ENCODE measurements at regions not wholly inside any gene's neighbourhood (a gene's known extent, or its start where the extent isn't known, plus 50 kb on each side); places are given as distances from the start of the nearest gene placed in this dataset.

GRCh38 chr1:18015719-18016118 is 91.9 kb upstream of the IGSF21 start:
- no peak for DNase-seq (ENCODE audit: low spot score)

- no peak for DNase-seq (ENCODE audit: low spot score)
These were observed 89.2 kb upstream of the IGSF21 start for GRCh38 chr1:18018366-18018765.

GRCh38 chr1:18020021-18020817 is 87.4 kb upstream of the IGSF21 start:
- no peak for DNase-seq (ENCODE audit: low spot score)

- no peak for DNase-seq (ENCODE audit: low spot score)
These were observed 86.4 kb upstream of the IGSF21 start for GRCh38 chr1:18021242-18021641.

GRCh38 chr1:18032172-18032859 is 75.3 kb upstream of the IGSF21 start:
- no peak for DNase-seq (ENCODE audit: low spot score)

- no peak for DNase-seq (ENCODE audit: low spot score)
These were observed 72.5 kb upstream of the IGSF21 start for GRCh38 chr1:18035145-18035544.

- DNase-seq (ENCODE audit: low spot score): no peak
These were observed 69.9 kb upstream of the IGSF21 start for GRCh38 chr1:18037651-18038050.

- DNase-seq (ENCODE audit: low spot score): no peak
These were observed 69.5 kb upstream of the IGSF21 start for GRCh38 chr1:18038051-18038450.

- DNase-seq (ENCODE audit: low spot score): no peak
These were observed 68.5 kb upstream of the IGSF21 start for GRCh38 chr1:18039102-18039501.

GRCh38 chr1:18041102-18041501 is 66.5 kb upstream of the IGSF21 start:
- DNase-seq (ENCODE audit: low spot score): no peak

GRCh38 chr1:18041685-18042355 is 65.8 kb upstream of the IGSF21 start:
- DNase-seq (ENCODE audit: low spot score): no peak

GRCh38 chr1:18043871-18044270 is 63.7 kb upstream of the IGSF21 start:
- no peak for DNase-seq (ENCODE audit: low spot score)

- no peak for DNase-seq (ENCODE audit: low spot score)
These were observed 62.4 kb upstream of the IGSF21 start for GRCh38 chr1:18045203-18045602.

- no peak for DNase-seq (ENCODE audit: low spot score)
These were observed 62.0 kb upstream of the IGSF21 start for GRCh38 chr1:18045621-18046020.

GRCh38 chr1:18047122-18047521 is 60.5 kb upstream of the IGSF21 start:
- no peak for DNase-seq (ENCODE audit: low spot score)

- no peak for DNase-seq (ENCODE audit: low spot score)
These were observed 58.4 kb upstream of the IGSF21 start for GRCh38 chr1:18049228-18049627.

GRCh38 chr1:18052671-18053070 is 54.9 kb upstream of the IGSF21 start:
- DNase-seq (ENCODE audit: low spot score): no peak

- no peak for DNase-seq (ENCODE audit: low spot score)
These were observed 52.4 kb upstream of the IGSF21 start for GRCh38 chr1:18055156-18055555.

GRCh38 chr1:18056545-18056944 is 51.1 kb upstream of the IGSF21 start:
- no peak for DNase-seq (ENCODE audit: low spot score)

GRCh38 chr1:18057623-18058022 is 50.0 kb upstream of the IGSF21 start:
- no peak for DNase-seq (ENCODE audit: low spot score)
